ENCODE measurements at regions not wholly inside any gene's neighbourhood (a gene's known extent, or its start where the extent isn't known, plus 50 kb on each side); places are given as distances from the start of the nearest gene placed in this dataset.

- no peaks in the 10 kb centered on the region for H4K20me1 ChIP-seq (ENCODE audit: control insufficient read depth, extremely low read depth, insufficient read depth, low read length)
- no peaks in the 10 kb centered on the region for H3K79me2 ChIP-seq (ENCODE audit: control insufficient read depth, insufficient read depth, low read length)
- no peaks in the 10 kb centered on the region for H3K9me3 ChIP-seq (ENCODE audit: control insufficient read depth, low read depth, low read length)
- H3K4me1 ChIP-seq (ENCODE audit: control insufficient read depth, extremely low read depth, insufficient read depth, low read length) = peaks cover 10% of the 10 kb centered on the region
- H3K9me1 ChIP-seq (ENCODE audit: control insufficient read depth, extremely low read depth, insufficient read depth, low read length) = no peaks in the 10 kb centered on the region
- H3K9ac ChIP-seq (ENCODE audit: control insufficient read depth, extremely low read depth, insufficient read depth, low read length) = no peak overlapping the region
- no peaks in the 10 kb centered on the region for H3K27me3 ChIP-seq (ENCODE audit: control insufficient read depth, extremely low read depth, insufficient read depth, low read length)
- DNase-seq (ENCODE audit: low read depth, low spot score) = no peak
- no peak for TF ChIP-seq EZH2 (IDR thresholded peaks at IDR 0.05; ENCODE audit: low read length)
- TF ChIP-seq, protein P1, sequence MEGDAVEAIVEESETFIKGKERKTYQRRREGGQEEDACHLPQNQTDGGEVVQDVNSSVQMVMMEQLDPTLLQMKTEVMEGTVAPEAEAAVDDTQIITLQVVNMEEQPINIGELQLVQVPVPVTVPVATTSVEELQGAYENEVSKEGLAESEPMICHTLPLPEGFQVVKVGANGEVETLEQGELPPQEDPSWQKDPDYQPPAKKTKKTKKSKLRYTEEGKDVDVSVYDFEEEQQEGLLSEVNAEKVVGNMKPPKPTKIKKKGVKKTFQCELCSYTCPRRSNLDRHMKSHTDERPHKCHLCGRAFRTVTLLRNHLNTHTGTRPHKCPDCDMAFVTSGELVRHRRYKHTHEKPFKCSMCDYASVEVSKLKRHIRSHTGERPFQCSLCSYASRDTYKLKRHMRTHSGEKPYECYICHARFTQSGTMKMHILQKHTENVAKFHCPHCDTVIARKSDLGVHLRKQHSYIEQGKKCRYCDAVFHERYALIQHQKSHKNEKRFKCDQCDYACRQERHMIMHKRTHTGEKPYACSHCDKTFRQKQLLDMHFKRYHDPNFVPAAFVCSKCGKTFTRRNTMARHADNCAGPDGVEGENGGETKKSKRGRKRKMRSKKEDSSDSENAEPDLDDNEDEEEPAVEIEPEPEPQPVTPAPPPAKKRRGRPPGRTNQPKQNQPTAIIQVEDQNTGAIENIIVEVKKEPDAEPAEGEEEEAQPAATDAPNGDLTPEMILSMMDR (optimal IDR thresholded peaks at IDR 0.05 in 1 of 3, IDR thresholded peaks at IDR 0.05 in 1 of 3, conservative IDR thresholded peaks at IDR 0.05 in 1 of 3; ENCODE audit: extremely low read depth in 1 of 3, insufficient read depth in 2 of 3, low read length in 3 of 3) = no peak
- H3K4me2 ChIP-seq (ENCODE audit: control insufficient read depth, extremely low read depth, insufficient read depth, low read depth, low read length) = peak overlapping the region; percentile 52
- FAIRE-seq = peak; percentile 41
- dilution Hi-C loops (cut with MboI; ENCODE audit: extremely low pct_ligation_motif_present, low sequenced_read_pairs) = no loop called here
- peak overlapping the region; percentile 2 for H3K27ac ChIP-seq (ENCODE audit: control insufficient read depth, insufficient read depth, low read length)
- H3K36me3 ChIP-seq (ENCODE audit: control insufficient read depth in 2 of 2, extremely low read depth in 1 of 2, insufficient read depth in 2 of 2, low read length in 2 of 2) = no peaks in the 10 kb centered on the region
- peak overlapping the region; percentile 83 for H2AFZ ChIP-seq (ENCODE audit: control insufficient read depth, low read length)
- H3K4me3 ChIP-seq (ENCODE audit: control insufficient read depth in 2 of 3, extremely low read depth in 1 of 3, insufficient read depth in 2 of 3, low read depth in 1 of 3, low read length in 3 of 3) = no peak overlapping the region
These were observed 119.3 kb upstream of the SEC61G start for GRCh38 chr7:54878339-54878738.

GRCh38 chr7:54879776-54880175 lies 120.8 kb upstream of the SEC61G start:
- no peak for TF ChIP-seq EZH2 (IDR thresholded peaks at IDR 0.05; ENCODE audit: low read length)
- TF ChIP-seq, protein P1 (optimal IDR thresholded peaks at IDR 0.05 in 1 of 3, IDR thresholded peaks at IDR 0.05 in 1 of 3, conservative IDR thresholded peaks at IDR 0.05 in 1 of 3; ENCODE audit: extremely low read depth in 1 of 3, insufficient read depth in 2 of 3, low read length in 3 of 3) = no peak
- Histone ChIP-seq H3K9me1 (ENCODE audit: control insufficient read depth, extremely low read depth, insufficient read depth, low read length) (no peaks in the 10 kb centered on the region), H3K27me3 (ENCODE audit: control insufficient read depth, extremely low read depth, insufficient read depth, low read length) (no peaks in the 10 kb centered on the region), H3K4me1 (ENCODE audit: control insufficient read depth, extremely low read depth, insufficient read depth, low read length) (peaks cover 10% of the 10 kb centered on the region), H3K9ac (ENCODE audit: control insufficient read depth, extremely low read depth, insufficient read depth, low read length) (no peak overlapping the region), H3K27ac (ENCODE audit: control insufficient read depth, insufficient read depth, low read length) (no peak overlapping the region), H3K9me3 (ENCODE audit: control insufficient read depth, low read depth, low read length) (no peaks in the 10 kb centered on the region), H3K36me3 (ENCODE audit: control insufficient read depth in 2 of 2, extremely low read depth in 1 of 2, insufficient read depth in 2 of 2, low read length in 2 of 2) (no peaks in the 10 kb centered on the region), H3K4me3 (ENCODE audit: control insufficient read depth in 2 of 3, extremely low read depth in 1 of 3, insufficient read depth in 2 of 3, low read depth in 1 of 3, low read length in 3 of 3) (no peak overlapping the region), H2AFZ (ENCODE audit: control insufficient read depth, low read length) (no peak overlapping the region), H4K20me1 (ENCODE audit: control insufficient read depth, extremely low read depth, insufficient read depth, low read length) (no peaks in the 10 kb centered on the region), H3K4me2 (ENCODE audit: control insufficient read depth, extremely low read depth, insufficient read depth, low read depth, low read length) (no peak overlapping the region), H3K79me2 (ENCODE audit: control insufficient read depth, insufficient read depth, low read length) (no peaks in the 10 kb centered on the region)
- dilution Hi-C loops (cut with MboI; ENCODE audit: extremely low pct_ligation_motif_present, low sequenced_read_pairs) = no loop called here
- no peak for FAIRE-seq
- no peak for DNase-seq (ENCODE audit: low read depth, low spot score)
